ENCODE measurements at regions not wholly inside any gene's neighbourhood (a gene's known extent, or its start where the extent isn't known, plus 50 kb on each side); places are given as distances from the start of the nearest gene placed in this dataset.

- H2AFZ ChIP-seq (ENCODE audit: low read length): no peak overlapping the region
- no peak overlapping the region for H2BK12ac ChIP-seq (ENCODE audit: low read length)
- no peak overlapping the region for H3K18ac ChIP-seq (ENCODE audit: low read length)
- H3K23ac ChIP-seq (ENCODE audit: low read depth, low read length, poor library complexity): no peak overlapping the region
- H3K4me2 ChIP-seq (ENCODE audit: insufficient read depth, low read length, poor library complexity, severe bottlenecking): no peak overlapping the region
- H4K91ac ChIP-seq (ENCODE audit: low read depth, low read length, poor library complexity): no peak overlapping the region
- no peaks in the 10 kb centered on the region for H3K79me1 ChIP-seq (ENCODE audit: low read depth, low read length)
- H3K27ac ChIP-seq (replicated peaks; ENCODE audit: low read length): no peak overlapping the region
- H3K4me3 ChIP-seq (ENCODE audit: low read length in 2 of 2): no peak overlapping the region
- H2AK5ac ChIP-seq (ENCODE audit: low read depth, low read length): no peak overlapping the region
- H2BK5ac ChIP-seq (ENCODE audit: low read length): no peak overlapping the region
- H3K4me1 ChIP-seq (ENCODE audit: control insufficient read depth in 2 of 2, insufficient read depth in 1 of 2, low read depth in 1 of 2, low read length in 2 of 2): peaks cover 4 to 6% of the 10 kb centered on the region in 2 donors
- no peak overlapping the region for H2BK15ac ChIP-seq (ENCODE audit: low read length)
- WGBS, 2 donors (ENCODE audit: extremely low coverage in 2 of 2, insufficient read length in 2 of 2, insufficient replicate concordance in 1 of 2): no CpG with 5 or more reads among the region's 4 CpGs
- no peaks in the 10 kb centered on the region for H3K27me3 ChIP-seq (ENCODE audit: control insufficient read depth in 3 of 3, insufficient read depth in 3 of 3, low read depth in 1 of 3, low read length in 3 of 3)
- H4K8ac ChIP-seq (ENCODE audit: low read depth, low read length): no peak overlapping the region
- no peak overlapping the region for H3K9ac ChIP-seq (ENCODE audit: low read depth, low read length, poor library complexity)
- H3K9me3 ChIP-seq (replicated peaks in 1 of 2; ENCODE audit: control insufficient read depth in 2 of 2, insufficient read depth in 1 of 2, low read depth in 1 of 2, low read length in 2 of 2): no peaks in the 10 kb centered on the region
- H2BK120ac ChIP-seq (ENCODE audit: low read depth, low read length): no peak overlapping the region
- no peak for DNase-seq (ENCODE audit: low spot score)
- H3K4ac ChIP-seq (ENCODE audit: low read length): no peak overlapping the region
- no peak overlapping the region for H3K14ac ChIP-seq (ENCODE audit: low read length)
- no peaks in the 10 kb centered on the region for H3K36me3 ChIP-seq (replicated peaks in 1 of 2; ENCODE audit: control insufficient read depth in 2 of 2, insufficient read depth in 2 of 2, low read length in 2 of 2)
Measured at GRCh38 chr22:26853071-26853470, 195.7 kb downstream of the MIAT start.

DNA sequence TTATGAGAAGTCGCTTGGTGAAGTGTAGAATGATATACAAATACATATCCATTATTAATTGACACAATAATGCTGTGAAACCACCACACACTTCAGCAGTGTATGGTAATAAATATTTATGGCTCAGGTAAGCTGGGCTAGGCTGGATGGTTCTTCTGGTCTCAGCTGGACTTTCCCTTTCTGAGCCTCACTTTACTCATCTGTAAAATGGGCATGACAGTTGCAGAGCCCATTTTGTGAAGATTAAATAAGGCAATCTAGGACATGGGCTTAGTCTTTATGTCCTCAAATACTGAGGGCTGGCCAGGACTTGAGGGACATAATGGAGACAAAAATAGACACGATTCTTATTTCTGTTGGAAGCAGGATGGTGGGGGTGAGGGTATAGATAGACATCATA lies 196.1 kb downstream of the MIAT start:
- no peak overlapping the region for H3K23ac ChIP-seq (ENCODE audit: low read depth, low read length, poor library complexity)
- no peak overlapping the region for H4K91ac ChIP-seq (ENCODE audit: low read depth, low read length, poor library complexity)
- H3K4me1 ChIP-seq (ENCODE audit: control insufficient read depth in 2 of 2, insufficient read depth in 1 of 2, low read depth in 1 of 2, low read length in 2 of 2): peaks cover 1 to 4% of the 10 kb centered on the region in 2 donors
- H2AFZ ChIP-seq (ENCODE audit: low read length): no peak overlapping the region
- H3K79me1 ChIP-seq (ENCODE audit: low read depth, low read length): no peaks in the 10 kb centered on the region
- H3K27ac ChIP-seq (replicated peaks; ENCODE audit: low read length): no peak overlapping the region
- H3K9ac ChIP-seq (ENCODE audit: low read depth, low read length, poor library complexity): no peak overlapping the region
- no peaks in the 10 kb centered on the region for H3K9me3 ChIP-seq (replicated peaks in 1 of 2; ENCODE audit: control insufficient read depth in 2 of 2, insufficient read depth in 1 of 2, low read depth in 1 of 2, low read length in 2 of 2)
- no CpG with 5 or more reads among the region's 2 CpGs for WGBS, 2 donors (ENCODE audit: extremely low coverage in 2 of 2, insufficient read length in 2 of 2, insufficient replicate concordance in 1 of 2)
- H3K4ac ChIP-seq (ENCODE audit: low read length): no peak overlapping the region
- no peak overlapping the region for H3K4me3 ChIP-seq (ENCODE audit: low read length in 2 of 2)
- no peaks in the 10 kb centered on the region for H3K36me3 ChIP-seq (replicated peaks in 1 of 2; ENCODE audit: control insufficient read depth in 2 of 2, insufficient read depth in 2 of 2, low read length in 2 of 2)
- H4K8ac ChIP-seq (ENCODE audit: low read depth, low read length): no peak overlapping the region
- DNase-seq (ENCODE audit: low spot score): no peak
- no peak overlapping the region for H3K4me2 ChIP-seq (ENCODE audit: insufficient read depth, low read length, poor library complexity, severe bottlenecking)
- no peak overlapping the region for H2BK15ac ChIP-seq (ENCODE audit: low read length)
- no peak overlapping the region for H3K14ac ChIP-seq (ENCODE audit: low read length)
- H2BK12ac ChIP-seq (ENCODE audit: low read length): no peak overlapping the region
- H3K27me3 ChIP-seq (ENCODE audit: control insufficient read depth in 3 of 3, insufficient read depth in 3 of 3, low read depth in 1 of 3, low read length in 3 of 3): no peaks in the 10 kb centered on the region
- no peak overlapping the region for H2BK120ac ChIP-seq (ENCODE audit: low read depth, low read length)
- no peak overlapping the region for H3K18ac ChIP-seq (ENCODE audit: low read length)
- no peak overlapping the region for H2BK5ac ChIP-seq (ENCODE audit: low read length)
- H2AK5ac ChIP-seq (ENCODE audit: low read depth, low read length): no peak overlapping the region

DNA sequence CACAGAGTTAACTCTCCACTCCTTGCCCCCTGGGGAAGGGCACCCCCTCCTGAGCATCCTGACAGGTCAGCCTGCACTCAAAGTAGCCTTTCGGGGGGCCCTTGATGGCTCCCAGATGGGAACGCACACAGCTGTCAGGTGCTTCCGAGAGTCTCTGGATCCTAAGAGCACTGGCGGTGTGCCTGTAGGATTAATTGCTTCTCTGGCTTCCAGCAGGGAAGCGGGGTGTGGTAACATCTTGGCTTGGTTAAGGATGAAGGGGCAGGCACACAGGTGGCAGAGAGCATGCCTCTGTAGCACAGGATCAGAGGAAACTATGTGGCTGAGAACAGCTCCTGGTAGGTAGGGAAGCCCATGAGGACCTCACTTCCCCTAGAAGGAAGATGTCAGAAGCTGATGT lies 199.8 kb downstream of the MIAT start:
- WGBS, 2 donors (ENCODE audit: extremely low coverage in 2 of 2, insufficient read length in 2 of 2, insufficient replicate concordance in 1 of 2): no CpG with 5 or more reads among the region's 5 CpGs
- Histone ChIP-seq H3K27me3 (ENCODE audit: control insufficient read depth in 3 of 3, insufficient read depth in 3 of 3, low read depth in 1 of 3, low read length in 3 of 3) (no peaks in the 10 kb centered on the region), H3K36me3 (replicated peaks in 1 of 2; ENCODE audit: control insufficient read depth in 2 of 2, insufficient read depth in 2 of 2, low read length in 2 of 2) (no peaks in the 10 kb centered on the region)

GRCh38 chr22:26860301-26860700 lies 202.9 kb downstream of the MIAT start:
- Histone ChIP-seq H2BK5ac (ENCODE audit: low read length) (no peak overlapping the region), H3K14ac (ENCODE audit: low read length) (no peak overlapping the region), H3K79me1 (ENCODE audit: low read depth, low read length) (no peaks in the 10 kb centered on the region), H2BK12ac (ENCODE audit: low read length) (no peak overlapping the region), H3K36me3 (replicated peaks in 1 of 2; ENCODE audit: control insufficient read depth in 2 of 2, insufficient read depth in 2 of 2, low read length in 2 of 2) (no peaks in the 10 kb centered on the region), H2BK120ac (ENCODE audit: low read depth, low read length) (no peak overlapping the region), H4K8ac (ENCODE audit: low read depth, low read length) (no peak overlapping the region), H3K4me1 (ENCODE audit: control insufficient read depth in 2 of 2, insufficient read depth in 1 of 2, low read depth in 1 of 2, low read length in 2 of 2) (no peaks in the 10 kb centered on the region), H3K27me3 (ENCODE audit: control insufficient read depth in 3 of 3, insufficient read depth in 3 of 3, low read depth in 1 of 3, low read length in 3 of 3) (no peaks in the 10 kb centered on the region), H2BK15ac (ENCODE audit: low read length) (no peak overlapping the region), H3K4me3 (ENCODE audit: low read length in 2 of 2) (no peak overlapping the region), H4K91ac (ENCODE audit: low read depth, low read length, poor library complexity) (no peak overlapping the region), H3K18ac (ENCODE audit: low read length) (no peak overlapping the region), H3K27ac (replicated peaks; ENCODE audit: low read length) (no peak overlapping the region), H3K4me2 (ENCODE audit: insufficient read depth, low read length, poor library complexity, severe bottlenecking) (no peak overlapping the region), H2AK5ac (ENCODE audit: low read depth, low read length) (no peak overlapping the region), H3K9ac (ENCODE audit: low read depth, low read length, poor library complexity) (no peak overlapping the region), H3K4ac (ENCODE audit: low read length) (no peak overlapping the region), H2AFZ (ENCODE audit: low read length) (no peak overlapping the region), H3K9me3 (replicated peaks in 1 of 2; ENCODE audit: control insufficient read depth in 2 of 2, insufficient read depth in 1 of 2, low read depth in 1 of 2, low read length in 2 of 2) (no peaks in the 10 kb centered on the region), H3K23ac (ENCODE audit: low read depth, low read length, poor library complexity) (no peak overlapping the region)
- no CpG with 5 or more reads among the region's 9 CpGs for WGBS, 2 donors (ENCODE audit: extremely low coverage in 2 of 2, insufficient read length in 2 of 2, insufficient replicate concordance in 1 of 2)
- no peak for DNase-seq (ENCODE audit: low spot score)

More for the DNA sequence above, 199.8 kb downstream of the MIAT start:
- Histone ChIP-seq H3K23ac (ENCODE audit: low read depth, low read length, poor library complexity) (no peak overlapping the region), H3K4me3 (ENCODE audit: low read length in 2 of 2) (no peak overlapping the region), H2BK5ac (ENCODE audit: low read length) (no peak overlapping the region), H3K27ac (replicated peaks; ENCODE audit: low read length) (no peak overlapping the region), H3K4me2 (ENCODE audit: insufficient read depth, low read length, poor library complexity, severe bottlenecking) (no peak overlapping the region), H4K91ac (ENCODE audit: low read depth, low read length, poor library complexity) (no peak overlapping the region), H3K14ac (ENCODE audit: low read length) (no peak overlapping the region), H3K9me3 (replicated peaks in 1 of 2; ENCODE audit: control insufficient read depth in 2 of 2, insufficient read depth in 1 of 2, low read depth in 1 of 2, low read length in 2 of 2) (no peaks in the 10 kb centered on the region), H3K18ac (ENCODE audit: low read length) (no peak overlapping the region), H3K79me1 (ENCODE audit: low read depth, low read length) (no peaks in the 10 kb centered on the region), H3K9ac (ENCODE audit: low read depth, low read length, poor library complexity) (peak overlapping the region; percentile 4), H3K4me1 (ENCODE audit: control insufficient read depth in 2 of 2, insufficient read depth in 1 of 2, low read depth in 1 of 2, low read length in 2 of 2) (peaks cover 0 to 2% of the 10 kb centered on the region in 2 donors), H3K4ac (ENCODE audit: low read length) (no peak overlapping the region), H2BK120ac (ENCODE audit: low read depth, low read length) (no peak overlapping the region), H4K8ac (ENCODE audit: low read depth, low read length) (no peak overlapping the region), H2AFZ (ENCODE audit: low read length) (no peak overlapping the region), H2AK5ac (ENCODE audit: low read depth, low read length) (no peak overlapping the region), H2BK15ac (ENCODE audit: low read length) (no peak overlapping the region), H2BK12ac (ENCODE audit: low read length) (no peak overlapping the region)
- no peak for DNase-seq (ENCODE audit: low spot score)

All from neuronal stem cell (in vitro differentiated cells).